GM12872 (cell line): ENCODE measurements at regions not wholly inside any gene's neighbourhood (a gene's known extent, or its start where the extent isn't known, plus 50 kb on each side); places are given as distances from the start of the nearest gene placed in this dataset.

Source experiments
- TF ChIP-seq, protein P1 (sequence below): IDR thresholded peaks from 3 replicates; pipeline ENCODE4 v1.5.1; 2011; ENCODE audit warnings: low read depth, mild to moderate bottlenecking, low read length, moderate library complexity; ENCODE audit not compliant: insufficient read depth

GRCh38 chr6:125574604-125575003 is 174.8 kb upstream of the HEY2 start:
- TF ChIP-seq, protein P1, sequence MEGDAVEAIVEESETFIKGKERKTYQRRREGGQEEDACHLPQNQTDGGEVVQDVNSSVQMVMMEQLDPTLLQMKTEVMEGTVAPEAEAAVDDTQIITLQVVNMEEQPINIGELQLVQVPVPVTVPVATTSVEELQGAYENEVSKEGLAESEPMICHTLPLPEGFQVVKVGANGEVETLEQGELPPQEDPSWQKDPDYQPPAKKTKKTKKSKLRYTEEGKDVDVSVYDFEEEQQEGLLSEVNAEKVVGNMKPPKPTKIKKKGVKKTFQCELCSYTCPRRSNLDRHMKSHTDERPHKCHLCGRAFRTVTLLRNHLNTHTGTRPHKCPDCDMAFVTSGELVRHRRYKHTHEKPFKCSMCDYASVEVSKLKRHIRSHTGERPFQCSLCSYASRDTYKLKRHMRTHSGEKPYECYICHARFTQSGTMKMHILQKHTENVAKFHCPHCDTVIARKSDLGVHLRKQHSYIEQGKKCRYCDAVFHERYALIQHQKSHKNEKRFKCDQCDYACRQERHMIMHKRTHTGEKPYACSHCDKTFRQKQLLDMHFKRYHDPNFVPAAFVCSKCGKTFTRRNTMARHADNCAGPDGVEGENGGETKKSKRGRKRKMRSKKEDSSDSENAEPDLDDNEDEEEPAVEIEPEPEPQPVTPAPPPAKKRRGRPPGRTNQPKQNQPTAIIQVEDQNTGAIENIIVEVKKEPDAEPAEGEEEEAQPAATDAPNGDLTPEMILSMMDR, result no peak

- TF ChIP-seq, protein P1, result no peak
These were observed 172.2 kb upstream of the HEY2 start for GRCh38 chr6:125577124-125577662.

DNA sequence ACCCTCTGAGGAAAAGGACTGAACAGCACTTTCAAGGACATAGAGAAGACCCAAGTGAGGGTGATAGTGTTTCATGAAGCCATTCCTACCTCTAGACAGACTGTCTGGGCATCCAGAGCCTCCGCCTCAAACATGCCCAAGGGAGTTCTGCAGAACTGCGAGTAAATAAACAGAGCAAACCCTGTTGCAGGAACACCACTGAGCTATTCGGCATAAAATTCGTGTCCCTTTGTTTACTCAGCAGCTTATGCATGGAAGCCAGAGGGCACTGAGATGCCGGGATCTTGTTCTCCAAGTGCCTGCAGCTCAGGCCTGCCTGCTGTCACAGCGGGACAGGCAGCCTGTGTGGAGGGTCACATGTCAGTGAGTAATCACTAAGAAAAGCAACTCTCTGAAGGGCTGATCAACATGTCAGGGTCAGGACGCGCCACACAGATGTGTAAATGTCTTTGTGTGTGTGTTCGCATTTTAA is 164.9 kb upstream of the HEY2 start:
- TF ChIP-seq, protein P1, result no peak

- TF ChIP-seq, protein P1, result no peak
These were observed 164.0 kb upstream of the HEY2 start for GRCh38 chr6:125585470-125585869.

- TF ChIP-seq, protein P1, result no peak
These were observed 163.4 kb upstream of the HEY2 start for GRCh38 chr6:125586074-125586473.

- TF ChIP-seq, protein P1, result no peak
These were observed 162.8 kb upstream of the HEY2 start for GRCh38 chr6:125586605-125587004.

DNA sequence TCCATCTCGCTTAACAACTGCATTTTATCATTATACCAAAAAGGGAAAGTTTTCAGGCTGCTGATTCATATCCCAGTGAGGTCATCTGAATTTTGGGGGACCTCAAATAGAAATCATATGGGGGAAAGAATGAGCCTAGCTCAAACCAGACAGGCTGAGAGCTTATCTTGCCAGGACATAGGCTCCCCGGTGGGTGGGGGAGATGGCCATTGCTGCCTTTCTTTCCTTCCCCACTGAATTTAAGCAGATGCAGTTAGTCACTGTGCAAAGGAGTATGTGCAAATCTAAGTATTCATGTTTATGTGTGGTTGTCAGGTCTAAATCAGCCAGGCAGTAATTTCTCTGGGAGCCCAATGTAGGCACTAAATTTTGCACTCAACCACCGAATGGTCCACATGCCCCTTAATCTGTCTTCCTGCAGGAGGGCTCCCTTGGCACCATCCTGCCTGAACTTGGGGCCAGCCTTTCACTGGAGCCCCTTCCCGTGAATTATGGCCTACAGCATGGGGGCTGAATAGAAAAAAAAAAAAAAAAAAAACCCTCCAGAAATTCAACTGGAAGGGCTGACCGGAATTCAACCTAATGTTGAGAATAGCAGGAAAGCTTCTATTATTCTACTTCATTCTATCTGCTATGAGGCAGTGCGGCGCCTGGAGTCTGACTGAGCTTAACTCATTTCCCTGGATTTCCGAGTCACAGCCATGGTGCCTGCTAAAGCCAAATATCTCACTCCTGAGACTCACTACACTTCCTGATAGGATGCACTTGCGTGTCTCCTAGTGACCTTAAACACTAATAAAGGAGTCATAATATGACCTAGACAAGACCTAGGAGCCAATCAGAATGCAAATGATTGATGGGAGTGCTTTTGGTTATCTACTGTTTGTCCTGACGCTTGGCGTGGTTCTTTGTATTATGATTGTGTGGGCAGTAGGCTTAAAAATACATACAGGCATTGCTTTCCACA is 161.5 kb upstream of the HEY2 start:
- TF ChIP-seq, protein P1, result no peak
